ENCODE measurements at regions not wholly inside any gene's neighbourhood (a gene's known extent, or its start where the extent isn't known, plus 50 kb on each side); places are given as distances from the start of the nearest gene placed in this dataset.

- Histone ChIP-seq H3K9ac (ENCODE audit: low read depth, low read length) (no peak overlapping the region), H3K4me3 (ENCODE audit: low read length) (no peak overlapping the region), H3K27ac (ENCODE audit: low read length) (no peak overlapping the region), H3K36me3 (ENCODE audit: insufficient read depth, low read depth, low read length) (no peaks in the 10 kb centered on the region), H3K4me1 (ENCODE audit: insufficient read depth, low read length) (no peaks in the 10 kb centered on the region), H3K9me3 (ENCODE audit: insufficient read depth, low read depth, low read length) (peaks cover 6% of the 10 kb centered on the region; the same call in 1 of the 2 replicates), H3K27me3 (ENCODE audit: insufficient read depth, low read length) (no peaks in the 10 kb centered on the region)
Observed at GRCh38 chr7:67711706-67712105, 715.1 kb downstream of the TYW1 start.

- no peaks in the 10 kb centered on the region for H3K27me3 ChIP-seq (ENCODE audit: insufficient read depth, low read length)
- no peaks in the 10 kb centered on the region for H3K36me3 ChIP-seq (ENCODE audit: insufficient read depth, low read depth, low read length)
- H3K9me3 ChIP-seq (ENCODE audit: insufficient read depth, low read depth, low read length) = peaks cover 6% of the 10 kb centered on the region; the same call in 1 of the 2 replicates
- H3K4me1 ChIP-seq (ENCODE audit: insufficient read depth, low read length) = no peaks in the 10 kb centered on the region
- no peak overlapping the region for H3K4me3 ChIP-seq (ENCODE audit: low read length)
- no peak overlapping the region for H3K9ac ChIP-seq (ENCODE audit: low read depth, low read length)
- H3K27ac ChIP-seq (ENCODE audit: low read length) = no peak overlapping the region
Observed at GRCh38 chr7:67713451-67714056, 716.9 kb downstream of the TYW1 start.

GRCh38 chr7:67716729-67717128 lies 720.1 kb downstream of the TYW1 start:
- Histone ChIP-seq H3K27me3 (ENCODE audit: insufficient read depth, low read length) (no peaks in the 10 kb centered on the region), H3K4me3 (ENCODE audit: low read length) (no peak overlapping the region), H3K4me1 (ENCODE audit: insufficient read depth, low read length) (no peaks in the 10 kb centered on the region), H3K9me3 (ENCODE audit: insufficient read depth, low read depth, low read length) (no peaks in the 10 kb centered on the region), H3K9ac (ENCODE audit: low read depth, low read length) (no peak overlapping the region), H3K27ac (ENCODE audit: low read length) (no peak overlapping the region), H3K36me3 (ENCODE audit: insufficient read depth, low read depth, low read length) (no peaks in the 10 kb centered on the region)

- Histone ChIP-seq H3K9ac (ENCODE audit: low read depth, low read length) (no peak overlapping the region), H3K27me3 (ENCODE audit: insufficient read depth, low read length) (no peaks in the 10 kb centered on the region), H3K27ac (ENCODE audit: low read length) (no peak overlapping the region), H3K4me3 (ENCODE audit: low read length) (no peak overlapping the region), H3K4me1 (ENCODE audit: insufficient read depth, low read length) (peaks cover 12% of the 10 kb centered on the region), H3K9me3 (ENCODE audit: insufficient read depth, low read depth, low read length) (no peaks in the 10 kb centered on the region), H3K36me3 (ENCODE audit: insufficient read depth, low read depth, low read length) (no peaks in the 10 kb centered on the region)
Observed at GRCh38 chr7:67723591-67723990, 727.0 kb downstream of the TYW1 start.

GRCh38 chr7:67724435-67724834 lies 727.8 kb downstream of the TYW1 start:
- H3K9ac ChIP-seq (ENCODE audit: low read depth, low read length) = no peak overlapping the region
- H3K27ac ChIP-seq (ENCODE audit: low read length) = no peak overlapping the region
- H3K4me3 ChIP-seq (ENCODE audit: low read length) = no peak overlapping the region
- H3K27me3 ChIP-seq (ENCODE audit: insufficient read depth, low read length) = no peaks in the 10 kb centered on the region
- H3K9me3 ChIP-seq (ENCODE audit: insufficient read depth, low read depth, low read length) = no peaks in the 10 kb centered on the region
- peaks cover 12% of the 10 kb centered on the region for H3K4me1 ChIP-seq (ENCODE audit: insufficient read depth, low read length)
- no peaks in the 10 kb centered on the region for H3K36me3 ChIP-seq (ENCODE audit: insufficient read depth, low read depth, low read length)

- H3K36me3 ChIP-seq (ENCODE audit: insufficient read depth, low read depth, low read length) = no peaks in the 10 kb centered on the region
- H3K9ac ChIP-seq (ENCODE audit: low read depth, low read length) = no peak overlapping the region
- H3K9me3 ChIP-seq (ENCODE audit: insufficient read depth, low read depth, low read length) = no peaks in the 10 kb centered on the region
- no peak overlapping the region for H3K27ac ChIP-seq (ENCODE audit: low read length)
- H3K4me3 ChIP-seq (ENCODE audit: low read length) = no peak overlapping the region; the same call in 1 of the 2 replicates
- no peaks in the 10 kb centered on the region for H3K27me3 ChIP-seq (ENCODE audit: insufficient read depth, low read length)
- peaks cover 12% of the 10 kb centered on the region for H3K4me1 ChIP-seq (ENCODE audit: insufficient read depth, low read length)
Observed at GRCh38 chr7:67724955-67725354, 728.3 kb downstream of the TYW1 start.

- no peak overlapping the region for H3K27ac ChIP-seq (ENCODE audit: low read length)
- no peak overlapping the region for H3K9ac ChIP-seq (ENCODE audit: low read depth, low read length)
- peaks cover 12% of the 10 kb centered on the region for H3K4me1 ChIP-seq (ENCODE audit: insufficient read depth, low read length)
- H3K36me3 ChIP-seq (ENCODE audit: insufficient read depth, low read depth, low read length) = no peaks in the 10 kb centered on the region
- H3K27me3 ChIP-seq (ENCODE audit: insufficient read depth, low read length) = no peaks in the 10 kb centered on the region
- no peak overlapping the region for H3K4me3 ChIP-seq (ENCODE audit: low read length)
- no peaks in the 10 kb centered on the region for H3K9me3 ChIP-seq (ENCODE audit: insufficient read depth, low read depth, low read length)
Observed at GRCh38 chr7:67725423-67725822, 728.8 kb downstream of the TYW1 start.

- Histone ChIP-seq H3K36me3 (ENCODE audit: insufficient read depth, low read depth, low read length) (no peaks in the 10 kb centered on the region), H3K4me3 (ENCODE audit: low read length) (no peak overlapping the region), H3K27ac (ENCODE audit: low read length) (no peak overlapping the region), H3K9me3 (ENCODE audit: insufficient read depth, low read depth, low read length) (no peaks in the 10 kb centered on the region), H3K9ac (ENCODE audit: low read depth, low read length) (no peak overlapping the region), H3K4me1 (ENCODE audit: insufficient read depth, low read length) (peaks cover 6% of the 10 kb centered on the region), H3K27me3 (ENCODE audit: insufficient read depth, low read length) (no peaks in the 10 kb centered on the region)
Observed at GRCh38 chr7:67729771-67730170, 733.1 kb downstream of the TYW1 start.

- Histone ChIP-seq H3K9ac (ENCODE audit: low read depth, low read length) (no peak overlapping the region), H3K27me3 (ENCODE audit: insufficient read depth, low read length) (no peaks in the 10 kb centered on the region), H3K4me1 (ENCODE audit: insufficient read depth, low read length) (no peaks in the 10 kb centered on the region), H3K9me3 (ENCODE audit: insufficient read depth, low read depth, low read length) (no peaks in the 10 kb centered on the region), H3K4me3 (ENCODE audit: low read length) (no peak overlapping the region), H3K27ac (ENCODE audit: low read length) (no peak overlapping the region), H3K36me3 (ENCODE audit: insufficient read depth, low read depth, low read length) (no peaks in the 10 kb centered on the region)
Observed at GRCh38 chr7:67731704-67732103, 735.1 kb downstream of the TYW1 start.

GRCh38 chr7:67732898-67733297 lies 736.3 kb downstream of the TYW1 start:
- Histone ChIP-seq H3K27me3 (ENCODE audit: insufficient read depth, low read length) (no peaks in the 10 kb centered on the region), H3K27ac (ENCODE audit: low read length) (no peak overlapping the region), H3K9me3 (ENCODE audit: insufficient read depth, low read depth, low read length) (no peaks in the 10 kb centered on the region), H3K36me3 (ENCODE audit: insufficient read depth, low read depth, low read length) (no peaks in the 10 kb centered on the region), H3K9ac (ENCODE audit: low read depth, low read length) (no peak overlapping the region), H3K4me1 (ENCODE audit: insufficient read depth, low read length) (no peaks in the 10 kb centered on the region), H3K4me3 (ENCODE audit: low read length) (no peak overlapping the region)

- Histone ChIP-seq H3K9me3 (ENCODE audit: insufficient read depth, low read depth, low read length) (no peaks in the 10 kb centered on the region), H3K27me3 (ENCODE audit: insufficient read depth, low read length) (no peaks in the 10 kb centered on the region), H3K27ac (ENCODE audit: low read length) (no peak overlapping the region), H3K4me1 (ENCODE audit: insufficient read depth, low read length) (no peaks in the 10 kb centered on the region), H3K4me3 (ENCODE audit: low read length) (no peak overlapping the region), H3K9ac (ENCODE audit: low read depth, low read length) (no peak overlapping the region), H3K36me3 (ENCODE audit: insufficient read depth, low read depth, low read length) (no peaks in the 10 kb centered on the region)
Observed at GRCh38 chr7:67738145-67738544, 741.5 kb downstream of the TYW1 start.

- H3K27ac ChIP-seq (ENCODE audit: low read length) = no peak overlapping the region
- H3K9ac ChIP-seq (ENCODE audit: low read depth, low read length) = no peak overlapping the region
- no peaks in the 10 kb centered on the region for H3K4me1 ChIP-seq (ENCODE audit: insufficient read depth, low read length)
- no peaks in the 10 kb centered on the region for H3K27me3 ChIP-seq (ENCODE audit: insufficient read depth, low read length)
- no peaks in the 10 kb centered on the region for H3K36me3 ChIP-seq (ENCODE audit: insufficient read depth, low read depth, low read length)
- H3K4me3 ChIP-seq (ENCODE audit: low read length) = no peak overlapping the region
- no peaks in the 10 kb centered on the region for H3K9me3 ChIP-seq (ENCODE audit: insufficient read depth, low read depth, low read length)
Observed at GRCh38 chr7:67738958-67739357, 742.3 kb downstream of the TYW1 start.

All from iPS-20b (cell line).